Upper lobe of left lung (tissue), 6 donors: ENCODE measurements at regions not wholly inside any gene's neighbourhood (a gene's known extent, or its start where the extent isn't known, plus 50 kb on each side); places are given as distances from the start of the nearest gene placed in this dataset.

ENCODE experiments used
- ATAC-seq, 2 donors: fragments of 200-7000 bp; cut with Tn5 transposase; one replicate each; pipeline ENCODE4 v1.9.1; 2022; ENCODE audit warnings: mild to moderate bottlenecking in 2 of 2, moderate library complexity in 2 of 2; ENCODE audit not compliant: low FRiP score in 2 of 2
- DNase-seq, 2 donors: peaks; one replicate each; pipeline ENCODE4 v3.0.0-alpha.2; 2019 to 2020
- H3K27ac ChIP-seq, 4 donors: fragments of 200-600 bp; sonication (generic); one replicate each; pipeline ENCODE4 v1.5.1; 2016 to 2019
- H3K27me3 ChIP-seq, 4 donors: fragments of 200-600 bp; sonication (generic); one replicate each; pipeline ENCODE4 v1.5.1; 2017 to 2019
- H3K36me3 ChIP-seq, 4 donors: fragments of 200-600 bp; sonication (generic); one replicate each; pipeline ENCODE4 v1.5.1; 2016 to 2019
- H3K4me1 ChIP-seq, 4 donors: fragments of 200-600 bp; sonication (generic); one replicate each; pipeline ENCODE4 v1.5.1; 2018 to 2019
- H3K4me3 ChIP-seq, 4 donors: fragments of 200-600 bp; sonication (generic); one replicate each; pipeline ENCODE4 v1.5.1; 2017 to 2019; ENCODE audit warnings: mild to moderate bottlenecking in 2 of 4, moderate library complexity in 1 of 4
- H3K9me3 ChIP-seq, 4 donors: fragments of 200-600 bp; sonication (generic); one replicate each; pipeline ENCODE4 v1.5.1; 2018 to 2019
- CTCF ChIP-seq, 6 experiments: fragments of 450-650 bp in 4 of 6; fragments of 200-600 bp in 2 of 6; sonication (generic) in 2 of 6; IDR thresholded peaks; one replicate each; pipeline ENCODE4 v1.5.1; 2016 to 2019; ENCODE audit warnings: antibody characterized with exemption in 6 of 6
- EP300 ChIP-seq, 4 donors: sonication (generic); formaldehyde crosslinking; IDR thresholded peaks; one replicate each; pipeline ENCODE4 v1.5.1; 2017; ENCODE audit warnings: antibody characterized with exemption in 4 of 4, control low read depth in 2 of 4
- POLR2A ChIP-seq, 4 donors: fragments of 450-650 bp; IDR thresholded peaks; one replicate each; pipeline ENCODE4 v1.5.1; 2016 to 2017; ENCODE audit warnings: antibody characterized with exemption in 4 of 4, mild to moderate bottlenecking in 2 of 4
- POLR2AphosphoS5 ChIP-seq, 2 donors: sonication (generic); formaldehyde crosslinking; IDR thresholded peaks; one replicate each; pipeline ENCODE4 v1.5.1; 2017; ENCODE audit warnings: antibody characterized with exemption in 2 of 2
- WGBS, 2 donors: methylation state at CpG; one replicate each; pipeline ENCODE4 v1.1.5; 2017 to 2018; 5-methylcytosine and 5-hydroxymethylcytosine counted together
- donor health status: DM: no; HTN: no; CAD: no; lungs with moderate emphysema.
- donor health status: DM: no; HTN: yes; CAD: no; lungs with severe emphysema.

DNA sequence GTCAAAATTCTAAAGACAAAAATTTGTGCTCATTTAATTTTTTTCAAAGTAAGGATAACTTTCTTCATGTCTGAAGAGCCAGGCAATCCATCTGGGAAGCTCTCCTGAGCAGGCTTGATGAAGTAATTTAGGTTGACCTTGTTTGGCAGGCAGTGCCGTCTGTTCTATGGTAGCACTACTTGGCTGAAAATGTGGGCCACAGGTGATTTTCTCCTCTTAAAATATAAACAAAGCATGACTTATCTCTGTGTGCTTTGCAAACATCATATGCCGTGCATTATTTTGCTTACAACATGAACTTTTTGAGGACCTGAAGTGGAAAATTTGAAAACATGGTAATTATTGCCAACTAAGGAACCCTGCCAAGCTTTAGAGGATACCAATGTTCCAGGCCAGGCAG, 143.2 kb downstream of the RAP2B start:
- H3K27me3 ChIP-seq, result no peaks in the 10 kb centered on the region
- H3K27ac ChIP-seq, result no peak overlapping the region
- DNase-seq, result no peak
- H3K4me1 ChIP-seq, result no peaks in the 10 kb centered on the region
- WGBS, 2 donors, result 51 to 68% methylated on average over 2 of the region's 2 CpGs
- H3K4me3 ChIP-seq, result no peak overlapping the region
- no peak for ATAC-seq
- H3K9me3 ChIP-seq, result no peaks in the 10 kb centered on the region
- H3K36me3 ChIP-seq, result no peaks in the 10 kb centered on the region
- no peak for TF ChIP-seq POLR2A (IDR thresholded peaks at IDR 0.05)
- no peak for TF ChIP-seq POLR2AphosphoS5 (IDR thresholded peaks at IDR 0.05)
- TF ChIP-seq EP300 (IDR thresholded peaks at IDR 0.05), result no peak
- TF ChIP-seq CTCF (IDR thresholded peaks at IDR 0.05), result no peak

- 63 to 79% methylated on average over 1 of the region's 1 CpG for WGBS, 2 donors
- TF ChIP-seq CTCF (IDR thresholded peaks at IDR 0.05) (no peak), EP300 (IDR thresholded peaks at IDR 0.05) (no peak), POLR2AphosphoS5 (IDR thresholded peaks at IDR 0.05) (no peak), POLR2A (IDR thresholded peaks at IDR 0.05) (no peak)
- Histone ChIP-seq H3K27ac (no peak overlapping the region), H3K4me3 (no peak overlapping the region), H3K27me3 (no peaks in the 10 kb centered on the region), H3K4me1 (no peaks in the 10 kb centered on the region), H3K36me3 (no peaks in the 10 kb centered on the region), H3K9me3 (no peaks in the 10 kb centered on the region)
- ATAC-seq (no peak), DNase-seq (no peak)
Observed at GRCh38 chr3:153311541-153311940, 149.5 kb downstream of the RAP2B start.

GRCh38 chr3:153313302-153313965, 151.4 kb downstream of the RAP2B start:
- Histone ChIP-seq H3K27ac (no peak overlapping the region), H3K4me3 (no peak overlapping the region), H3K36me3 (no peaks in the 10 kb centered on the region), H3K4me1 (no peaks in the 10 kb centered on the region), H3K27me3 (no peaks in the 10 kb centered on the region), H3K9me3 (no peaks in the 10 kb centered on the region)
- ATAC-seq (no peak), DNase-seq (no peak)
- TF ChIP-seq CTCF (IDR thresholded peaks at IDR 0.05), result no peak
- WGBS, 2 donors, result 76 to 79% methylated on average over 1 of the region's 1 CpG

GRCh38 chr3:153314038-153314437, 152.0 kb downstream of the RAP2B start:
- Histone ChIP-seq H3K27me3 (no peaks in the 10 kb centered on the region), H3K4me1 (no peaks in the 10 kb centered on the region), H3K27ac (no peak overlapping the region), H3K4me3 (no peak overlapping the region), H3K9me3 (no peaks in the 10 kb centered on the region), H3K36me3 (no peaks in the 10 kb centered on the region)
- DNase-seq (no peak), ATAC-seq (no peak)
- 81 to 85% methylated on average over 1 of the region's 1 CpG for WGBS, 2 donors
- TF ChIP-seq POLR2AphosphoS5 (IDR thresholded peaks at IDR 0.05), result no peak
- TF ChIP-seq EP300 (IDR thresholded peaks at IDR 0.05), result no peak

DNA sequence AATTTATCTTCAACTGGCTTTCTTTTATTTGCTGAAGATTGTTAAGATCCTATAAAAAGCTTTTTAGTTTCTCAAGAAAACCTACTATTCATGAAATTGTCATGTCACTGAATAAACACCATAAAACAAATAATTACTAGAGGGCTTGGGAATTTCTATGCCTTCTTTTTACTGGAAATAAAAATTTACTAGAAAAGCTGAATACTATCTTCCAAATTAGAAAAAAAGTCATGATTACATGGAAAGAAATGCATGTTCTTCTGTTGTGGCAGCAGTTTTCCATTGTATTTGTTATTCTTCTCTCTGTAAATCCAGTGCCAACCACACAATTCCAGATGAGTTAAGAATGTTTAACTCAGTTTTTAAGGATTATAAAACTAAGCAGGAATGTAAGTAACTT, 153.8 kb downstream of the RAP2B start:
- Histone ChIP-seq H3K27me3 (no peaks in the 10 kb centered on the region), H3K36me3 (no peaks in the 10 kb centered on the region), H3K9me3 (no peaks in the 10 kb centered on the region), H3K4me1 (no peaks in the 10 kb centered on the region), H3K4me3 (no peak overlapping the region), H3K27ac (no peak overlapping the region)
- no peak for ATAC-seq
- no peak for TF ChIP-seq EP300 (IDR thresholded peaks at IDR 0.05)
- no peak for TF ChIP-seq POLR2AphosphoS5 (IDR thresholded peaks at IDR 0.05)
- TF ChIP-seq POLR2A (IDR thresholded peaks at IDR 0.05), result no peak
- no peak for TF ChIP-seq CTCF (IDR thresholded peaks at IDR 0.05)
- no peak for DNase-seq
